ENCODE measurements at regions not wholly inside any gene's neighbourhood (a gene's known extent, or its start where the extent isn't known, plus 50 kb on each side); places are given as distances from the start of the nearest gene placed in this dataset.

DNA sequence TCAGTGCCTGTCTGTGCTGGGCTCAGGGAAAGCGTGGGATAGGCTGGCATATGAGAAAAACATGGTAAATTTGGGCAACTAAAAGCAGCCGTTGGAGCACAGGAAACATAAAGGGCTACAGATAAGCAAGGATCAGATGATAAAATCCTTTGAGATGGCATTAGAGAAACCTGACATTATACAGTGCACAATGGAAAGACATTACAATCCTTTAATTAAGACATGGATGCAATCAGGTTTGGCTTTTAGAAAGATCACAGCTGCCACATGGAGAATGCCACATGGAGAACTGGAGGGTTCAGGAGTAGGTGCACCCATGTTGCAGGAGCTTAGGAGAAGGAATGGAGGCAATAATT, 117.3 kb downstream of the CDC42EP3 start (continued):
- TF ChIP-seq, protein P1, sequence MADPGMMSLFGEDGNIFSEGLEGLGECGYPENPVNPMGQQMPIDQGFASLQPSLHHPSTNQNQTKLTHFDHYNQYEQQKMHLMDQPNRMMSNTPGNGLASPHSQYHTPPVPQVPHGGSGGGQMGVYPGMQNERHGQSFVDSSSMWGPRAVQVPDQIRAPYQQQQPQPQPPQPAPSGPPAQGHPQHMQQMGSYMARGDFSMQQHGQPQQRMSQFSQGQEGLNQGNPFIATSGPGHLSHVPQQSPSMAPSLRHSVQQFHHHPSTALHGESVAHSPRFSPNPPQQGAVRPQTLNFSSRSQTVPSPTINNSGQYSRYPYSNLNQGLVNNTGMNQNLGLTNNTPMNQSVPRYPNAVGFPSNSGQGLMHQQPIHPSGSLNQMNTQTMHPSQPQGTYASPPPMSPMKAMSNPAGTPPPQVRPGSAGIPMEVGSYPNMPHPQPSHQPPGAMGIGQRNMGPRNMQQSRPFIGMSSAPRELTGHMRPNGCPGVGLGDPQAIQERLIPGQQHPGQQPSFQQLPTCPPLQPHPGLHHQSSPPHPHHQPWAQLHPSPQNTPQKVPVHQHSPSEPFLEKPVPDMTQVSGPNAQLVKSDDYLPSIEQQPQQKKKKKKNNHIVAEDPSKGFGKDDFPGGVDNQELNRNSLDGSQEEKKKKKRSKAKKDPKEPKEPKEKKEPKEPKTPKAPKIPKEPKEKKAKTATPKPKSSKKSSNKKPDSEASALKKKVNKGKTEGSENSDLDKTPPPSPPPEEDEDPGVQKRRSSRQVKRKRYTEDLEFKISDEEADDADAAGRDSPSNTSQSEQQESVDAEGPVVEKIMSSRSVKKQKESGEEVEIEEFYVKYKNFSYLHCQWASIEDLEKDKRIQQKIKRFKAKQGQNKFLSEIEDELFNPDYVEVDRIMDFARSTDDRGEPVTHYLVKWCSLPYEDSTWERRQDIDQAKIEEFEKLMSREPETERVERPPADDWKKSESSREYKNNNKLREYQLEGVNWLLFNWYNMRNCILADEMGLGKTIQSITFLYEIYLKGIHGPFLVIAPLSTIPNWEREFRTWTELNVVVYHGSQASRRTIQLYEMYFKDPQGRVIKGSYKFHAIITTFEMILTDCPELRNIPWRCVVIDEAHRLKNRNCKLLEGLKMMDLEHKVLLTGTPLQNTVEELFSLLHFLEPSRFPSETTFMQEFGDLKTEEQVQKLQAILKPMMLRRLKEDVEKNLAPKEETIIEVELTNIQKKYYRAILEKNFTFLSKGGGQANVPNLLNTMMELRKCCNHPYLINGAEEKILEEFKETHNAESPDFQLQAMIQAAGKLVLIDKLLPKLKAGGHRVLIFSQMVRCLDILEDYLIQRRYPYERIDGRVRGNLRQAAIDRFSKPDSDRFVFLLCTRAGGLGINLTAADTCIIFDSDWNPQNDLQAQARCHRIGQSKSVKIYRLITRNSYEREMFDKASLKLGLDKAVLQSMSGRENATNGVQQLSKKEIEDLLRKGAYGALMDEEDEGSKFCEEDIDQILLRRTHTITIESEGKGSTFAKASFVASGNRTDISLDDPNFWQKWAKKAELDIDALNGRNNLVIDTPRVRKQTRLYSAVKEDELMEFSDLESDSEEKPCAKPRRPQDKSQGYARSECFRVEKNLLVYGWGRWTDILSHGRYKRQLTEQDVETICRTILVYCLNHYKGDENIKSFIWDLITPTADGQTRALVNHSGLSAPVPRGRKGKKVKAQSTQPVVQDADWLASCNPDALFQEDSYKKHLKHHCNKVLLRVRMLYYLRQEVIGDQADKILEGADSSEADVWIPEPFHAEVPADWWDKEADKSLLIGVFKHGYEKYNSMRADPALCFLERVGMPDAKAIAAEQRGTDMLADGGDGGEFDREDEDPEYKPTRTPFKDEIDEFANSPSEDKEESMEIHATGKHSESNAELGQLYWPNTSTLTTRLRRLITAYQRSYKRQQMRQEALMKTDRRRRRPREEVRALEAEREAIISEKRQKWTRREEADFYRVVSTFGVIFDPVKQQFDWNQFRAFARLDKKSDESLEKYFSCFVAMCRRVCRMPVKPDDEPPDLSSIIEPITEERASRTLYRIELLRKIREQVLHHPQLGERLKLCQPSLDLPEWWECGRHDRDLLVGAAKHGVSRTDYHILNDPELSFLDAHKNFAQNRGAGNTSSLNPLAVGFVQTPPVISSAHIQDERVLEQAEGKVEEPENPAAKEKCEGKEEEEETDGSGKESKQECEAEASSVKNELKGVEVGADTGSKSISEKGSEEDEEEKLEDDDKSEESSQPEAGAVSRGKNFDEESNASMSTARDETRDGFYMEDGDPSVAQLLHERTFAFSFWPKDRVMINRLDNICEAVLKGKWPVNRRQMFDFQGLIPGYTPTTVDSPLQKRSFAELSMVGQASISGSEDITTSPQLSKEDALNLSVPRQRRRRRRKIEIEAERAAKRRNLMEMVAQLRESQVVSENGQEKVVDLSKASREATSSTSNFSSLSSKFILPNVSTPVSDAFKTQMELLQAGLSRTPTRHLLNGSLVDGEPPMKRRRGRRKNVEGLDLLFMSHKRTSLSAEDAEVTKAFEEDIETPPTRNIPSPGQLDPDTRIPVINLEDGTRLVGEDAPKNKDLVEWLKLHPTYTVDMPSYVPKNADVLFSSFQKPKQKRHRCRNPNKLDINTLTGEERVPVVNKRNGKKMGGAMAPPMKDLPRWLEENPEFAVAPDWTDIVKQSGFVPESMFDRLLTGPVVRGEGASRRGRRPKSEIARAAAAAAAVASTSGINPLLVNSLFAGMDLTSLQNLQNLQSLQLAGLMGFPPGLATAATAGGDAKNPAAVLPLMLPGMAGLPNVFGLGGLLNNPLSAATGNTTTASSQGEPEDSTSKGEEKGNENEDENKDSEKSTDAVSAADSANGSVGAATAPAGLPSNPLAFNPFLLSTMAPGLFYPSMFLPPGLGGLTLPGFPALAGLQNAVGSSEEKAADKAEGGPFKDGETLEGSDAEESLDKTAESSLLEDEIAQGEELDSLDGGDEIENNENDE (IDR thresholded peaks at IDR 0.05; ENCODE audit: insufficient replicate concordance, low read length), result no peak
- TF ChIP-seq PHF8 (conservative IDR thresholded peaks at IDR 0.05; ENCODE audit: low read depth, low read length) (no peak), HDAC6 (IDR thresholded peaks at IDR 0.05; ENCODE audit: low read depth, low read length) (no peak), RAD21 (IDR thresholded peaks at IDR 0.05 in 1 of 2, conservative IDR thresholded peaks at IDR 0.05 in 1 of 2; ENCODE audit: low read depth in 2 of 2, low read length in 2 of 2) (no peak), CHD2 (IDR thresholded peaks at IDR 0.05; ENCODE audit: low read length) (no peak), GTF2F1 (IDR thresholded peaks at IDR 0.05; ENCODE audit: borderline replicate concordance, low read depth, low read length) (no peak), YY1 (IDR thresholded peaks at IDR 0.05; ENCODE audit: low read depth, low read length) (no peak), CEBPB (IDR thresholded peaks at IDR 0.05; ENCODE audit: low read depth, low read length) (no peak), CREB1 (IDR thresholded peaks at IDR 0.05) (no peak), SIN3A (conservative IDR thresholded peaks at IDR 0.05 in 1 of 2, IDR thresholded peaks at IDR 0.05 in 1 of 2; ENCODE audit: low read depth in 1 of 2, low read length in 2 of 2) (no peak), TAF7 (optimal IDR thresholded peaks at IDR 0.05; ENCODE audit: borderline replicate concordance, low read depth, low read length) (no peak), EP300 (IDR thresholded peaks at IDR 0.05; ENCODE audit: borderline replicate concordance in 1 of 2, low read depth in 2 of 2, low read length in 2 of 2) (no peak), TBP (IDR thresholded peaks at IDR 0.05; ENCODE audit: low read depth, low read length) (no peak)

All from H1 (cell line).